ENCODE measurements at regions not wholly inside any gene's neighbourhood (a gene's known extent, or its start where the extent isn't known, plus 50 kb on each side); places are given as distances from the start of the nearest gene placed in this dataset.

DNA sequence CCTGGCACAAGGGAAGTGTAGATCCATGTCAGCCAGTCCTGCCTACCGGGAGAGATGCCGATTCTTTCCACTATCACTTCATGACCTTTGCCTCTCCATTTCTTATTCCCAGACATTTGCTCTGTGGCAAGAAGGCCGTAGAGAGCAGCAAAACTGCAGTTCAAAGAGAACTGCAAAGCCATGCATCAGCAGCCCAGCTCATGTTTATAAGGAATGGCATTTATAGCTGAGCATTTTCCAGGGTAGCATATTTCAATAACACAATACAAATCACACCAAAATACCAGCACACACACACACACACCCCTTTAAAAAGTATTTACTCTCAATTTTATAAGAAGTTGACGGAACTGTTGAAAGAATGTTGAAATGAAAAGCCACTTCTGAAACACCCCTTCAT, 126.7 kb upstream of the EGFLAM start:
- WGBS, 2 donors, result 37 to 51% methylated on average over 4 of the region's 4 CpGs
- Histone ChIP-seq H3K9me3 (no peaks in the 10 kb centered on the region), H3K27me3 (no peaks in the 10 kb centered on the region), H3K4me1 (no peaks in the 10 kb centered on the region), H3K27ac (no peak overlapping the region), H3K4me3 (no peak overlapping the region), H3K36me3 (replicated peaks in 1 of 2; ENCODE audit: insufficient read depth in 1 of 2, low read depth in 2 of 2) (no peaks in the 10 kb centered on the region)
- TF ChIP-seq, protein P1, sequence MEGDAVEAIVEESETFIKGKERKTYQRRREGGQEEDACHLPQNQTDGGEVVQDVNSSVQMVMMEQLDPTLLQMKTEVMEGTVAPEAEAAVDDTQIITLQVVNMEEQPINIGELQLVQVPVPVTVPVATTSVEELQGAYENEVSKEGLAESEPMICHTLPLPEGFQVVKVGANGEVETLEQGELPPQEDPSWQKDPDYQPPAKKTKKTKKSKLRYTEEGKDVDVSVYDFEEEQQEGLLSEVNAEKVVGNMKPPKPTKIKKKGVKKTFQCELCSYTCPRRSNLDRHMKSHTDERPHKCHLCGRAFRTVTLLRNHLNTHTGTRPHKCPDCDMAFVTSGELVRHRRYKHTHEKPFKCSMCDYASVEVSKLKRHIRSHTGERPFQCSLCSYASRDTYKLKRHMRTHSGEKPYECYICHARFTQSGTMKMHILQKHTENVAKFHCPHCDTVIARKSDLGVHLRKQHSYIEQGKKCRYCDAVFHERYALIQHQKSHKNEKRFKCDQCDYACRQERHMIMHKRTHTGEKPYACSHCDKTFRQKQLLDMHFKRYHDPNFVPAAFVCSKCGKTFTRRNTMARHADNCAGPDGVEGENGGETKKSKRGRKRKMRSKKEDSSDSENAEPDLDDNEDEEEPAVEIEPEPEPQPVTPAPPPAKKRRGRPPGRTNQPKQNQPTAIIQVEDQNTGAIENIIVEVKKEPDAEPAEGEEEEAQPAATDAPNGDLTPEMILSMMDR (IDR thresholded peaks at IDR 0.05), result no peak
- no peak for TF ChIP-seq POLR2A (IDR thresholded peaks at IDR 0.05)
- intact Hi-C loops (cut with DNase I), result no loop called here
- DNase-seq (no peak), ATAC-seq (no peak)

DNA sequence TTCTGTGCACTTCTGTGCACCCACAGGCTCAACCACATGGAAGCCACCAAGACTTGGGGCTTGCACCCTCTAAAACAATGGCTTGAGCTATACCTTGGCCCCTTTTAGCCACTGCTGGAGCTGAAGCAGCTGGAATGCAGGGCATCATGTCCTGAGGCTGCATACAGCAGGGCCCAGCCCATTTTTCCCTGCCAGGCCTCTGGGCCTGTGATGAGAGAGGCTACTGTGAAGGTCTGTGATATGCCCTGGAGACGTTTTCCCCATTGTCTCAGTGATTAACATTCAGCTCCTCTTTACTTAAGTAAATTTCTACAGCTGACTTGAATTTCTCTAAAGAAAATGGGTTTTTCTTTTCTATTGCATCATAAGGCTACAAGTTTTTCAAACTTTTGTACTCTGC, 134.0 kb upstream of the EGFLAM start:
- ATAC-seq (no peak), DNase-seq (no peak)
- intact Hi-C loops (cut with DNase I), result no loop called here
- H3K4me1 ChIP-seq, result no peaks in the 10 kb centered on the region
- H3K27me3 ChIP-seq, result no peaks in the 10 kb centered on the region
- H3K36me3 ChIP-seq (replicated peaks in 1 of 2; ENCODE audit: insufficient read depth in 1 of 2, low read depth in 2 of 2), result no peaks in the 10 kb centered on the region
- H3K9me3 ChIP-seq, result no peaks in the 10 kb centered on the region
- H3K4me3 ChIP-seq, result no peak overlapping the region
- no peak overlapping the region for H3K27ac ChIP-seq
- TF ChIP-seq, protein P1 (IDR thresholded peaks at IDR 0.05), result no peak
- WGBS, 2 donors, result 50 to 53% methylated on average over 1 of the region's 1 CpG

DNA sequence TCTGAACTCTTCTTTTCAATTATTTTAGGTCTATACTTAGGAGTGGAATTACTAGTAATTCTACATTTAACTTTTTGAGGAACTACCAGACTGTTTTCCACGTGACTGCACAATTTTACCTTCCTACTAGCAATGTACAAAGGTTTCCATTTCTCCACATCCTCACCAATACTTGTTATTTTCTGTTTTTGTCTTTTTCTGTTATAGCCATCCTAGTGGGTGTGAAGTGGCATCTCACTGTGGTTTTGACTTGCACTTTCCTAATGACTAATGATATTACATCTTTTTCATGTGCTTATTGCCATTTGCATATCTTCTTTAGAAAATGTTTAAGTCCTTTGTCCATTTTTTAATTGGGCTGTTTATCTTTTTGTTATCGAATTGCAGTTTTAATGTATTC, 136.9 kb upstream of the EGFLAM start:
- 70 to 73% methylated on average over 2 of the region's 2 CpGs for WGBS, 2 donors
- no peak for DNase-seq
- Histone ChIP-seq H3K4me3 (no peak overlapping the region), H3K27me3 (no peaks in the 10 kb centered on the region), H3K9me3 (no peaks in the 10 kb centered on the region), H3K36me3 (replicated peaks in 1 of 2; ENCODE audit: insufficient read depth in 1 of 2, low read depth in 2 of 2) (no peaks in the 10 kb centered on the region), H3K4me1 (no peaks in the 10 kb centered on the region), H3K27ac (no peak overlapping the region)
- intact Hi-C loops (cut with DNase I), result no loop called here
- TF ChIP-seq POLR2A (IDR thresholded peaks at IDR 0.05), result no peak
- TF ChIP-seq, protein P1 (IDR thresholded peaks at IDR 0.05), result no peak
- ATAC-seq, result no peak

DNA sequence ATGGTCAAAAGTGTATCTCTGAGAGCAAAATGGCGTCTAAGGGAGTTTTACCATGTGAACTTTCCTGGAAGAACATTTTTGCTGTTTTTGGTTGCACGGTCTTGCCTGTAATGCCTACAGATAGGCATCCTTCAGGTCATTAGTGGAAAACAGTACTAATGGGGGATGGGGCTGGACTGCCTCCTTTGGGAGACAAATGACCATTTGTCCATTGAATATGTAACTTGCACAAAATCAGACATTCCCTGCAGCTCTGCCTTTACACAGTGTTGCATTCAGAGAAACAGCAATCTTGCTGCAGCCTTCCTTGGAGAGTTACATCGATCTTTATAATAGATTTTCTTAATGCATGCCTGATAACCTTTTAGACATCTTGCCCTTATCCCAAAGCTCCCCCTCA, 138.5 kb upstream of the EGFLAM start:
- H3K4me1 ChIP-seq, result no peaks in the 10 kb centered on the region
- no peak overlapping the region for H3K27ac ChIP-seq
- WGBS, 2 donors, result 35 to 58% methylated on average over 3 of the region's 3 CpGs
- intact Hi-C loops (cut with DNase I), result no loop called here
- no peak for ATAC-seq
- DNase-seq, result no peak
- no peak for TF ChIP-seq POLR2A (IDR thresholded peaks at IDR 0.05)
- TF ChIP-seq, protein P1 (IDR thresholded peaks at IDR 0.05), result no peak
- H3K4me3 ChIP-seq, result no peak overlapping the region
- no peaks in the 10 kb centered on the region for H3K27me3 ChIP-seq
- no peaks in the 10 kb centered on the region for H3K36me3 ChIP-seq (replicated peaks in 1 of 2; ENCODE audit: insufficient read depth in 1 of 2, low read depth in 2 of 2)
- no peaks in the 10 kb centered on the region for H3K9me3 ChIP-seq

DNA sequence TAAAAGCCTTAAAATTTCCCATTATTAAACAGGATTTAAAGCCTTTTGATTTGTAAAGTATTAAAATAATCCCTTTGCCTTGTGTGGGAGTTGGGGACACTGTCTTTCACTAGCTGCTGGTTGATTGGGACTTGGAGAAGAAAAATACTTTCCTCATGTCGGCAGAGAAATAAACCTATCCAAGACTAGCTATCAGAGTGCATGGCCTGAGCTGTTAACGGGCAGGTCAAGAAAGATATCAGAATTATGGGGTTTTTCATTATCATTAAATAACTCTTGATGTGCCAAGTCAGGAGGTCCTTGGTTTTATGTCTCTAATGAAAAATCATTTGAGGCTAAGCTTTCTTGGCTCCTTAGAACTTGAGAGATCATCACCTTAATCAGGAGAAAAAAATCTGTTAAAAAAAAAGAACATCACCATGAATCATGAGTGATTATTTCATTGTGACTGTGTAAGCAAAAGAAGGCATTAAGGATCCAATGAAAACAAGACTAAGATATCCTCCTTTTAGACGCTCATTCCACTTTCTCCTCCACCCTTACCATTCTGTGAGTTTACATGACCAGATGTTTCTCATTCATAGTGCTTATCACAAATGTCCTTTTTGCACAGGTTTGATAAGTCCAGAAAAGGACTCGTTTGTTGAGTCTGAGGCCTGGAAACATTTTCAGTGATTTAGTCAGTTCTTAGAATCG, 140.4 kb upstream of the EGFLAM start:
- no peak overlapping the region for H3K4me3 ChIP-seq
- no peaks in the 10 kb centered on the region for H3K4me1 ChIP-seq
- 59 to 61% methylated on average over 5 of the region's 5 CpGs for WGBS, 2 donors
- TF ChIP-seq, protein P1 (IDR thresholded peaks at IDR 0.05), result no peak
- TF ChIP-seq POLR2A (IDR thresholded peaks at IDR 0.05), result no peak
- H3K9me3 ChIP-seq, result no peaks in the 10 kb centered on the region
- no peak for DNase-seq
- H3K27me3 ChIP-seq, result no peaks in the 10 kb centered on the region
- no peak for ATAC-seq
- H3K36me3 ChIP-seq (replicated peaks in 1 of 2; ENCODE audit: insufficient read depth in 1 of 2, low read depth in 2 of 2), result no peaks in the 10 kb centered on the region
- H3K27ac ChIP-seq, result no peak overlapping the region
- intact Hi-C loops (cut with DNase I), result no loop called here

Data from body of pancreas (tissue), 4 donors.